ENCODE measurements at regions not wholly inside any gene's neighbourhood (a gene's known extent, or its start where the extent isn't known, plus 50 kb on each side); places are given as distances from the start of the nearest gene placed in this dataset.
"Not testable (repeated sequence)": the region's sequence is repeated elsewhere in the genome, so short reads cannot be mapped to it uniquely, and the experiment has no call there.

DNA sequence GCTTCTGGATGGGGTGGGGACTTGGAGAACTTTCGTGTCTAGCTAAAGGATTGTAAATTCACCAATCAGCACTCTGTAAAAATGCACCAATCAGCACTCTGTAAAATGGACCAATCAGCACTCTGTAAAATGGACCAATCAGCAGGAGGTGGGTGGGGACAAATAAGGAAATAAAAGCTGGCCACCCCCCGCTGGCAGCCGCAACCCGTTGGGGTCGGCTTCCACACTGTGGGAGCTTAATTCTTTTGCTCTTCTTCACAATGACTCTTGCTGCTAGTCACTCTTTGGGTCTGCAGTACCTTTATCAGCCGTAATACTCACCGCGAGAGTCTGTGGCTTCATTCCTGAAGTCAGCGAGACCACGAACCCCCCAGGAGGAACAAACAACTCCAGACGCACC lies 623.1 kb downstream of the DSC3 start:
- TF ChIP-seq, protein P1, sequence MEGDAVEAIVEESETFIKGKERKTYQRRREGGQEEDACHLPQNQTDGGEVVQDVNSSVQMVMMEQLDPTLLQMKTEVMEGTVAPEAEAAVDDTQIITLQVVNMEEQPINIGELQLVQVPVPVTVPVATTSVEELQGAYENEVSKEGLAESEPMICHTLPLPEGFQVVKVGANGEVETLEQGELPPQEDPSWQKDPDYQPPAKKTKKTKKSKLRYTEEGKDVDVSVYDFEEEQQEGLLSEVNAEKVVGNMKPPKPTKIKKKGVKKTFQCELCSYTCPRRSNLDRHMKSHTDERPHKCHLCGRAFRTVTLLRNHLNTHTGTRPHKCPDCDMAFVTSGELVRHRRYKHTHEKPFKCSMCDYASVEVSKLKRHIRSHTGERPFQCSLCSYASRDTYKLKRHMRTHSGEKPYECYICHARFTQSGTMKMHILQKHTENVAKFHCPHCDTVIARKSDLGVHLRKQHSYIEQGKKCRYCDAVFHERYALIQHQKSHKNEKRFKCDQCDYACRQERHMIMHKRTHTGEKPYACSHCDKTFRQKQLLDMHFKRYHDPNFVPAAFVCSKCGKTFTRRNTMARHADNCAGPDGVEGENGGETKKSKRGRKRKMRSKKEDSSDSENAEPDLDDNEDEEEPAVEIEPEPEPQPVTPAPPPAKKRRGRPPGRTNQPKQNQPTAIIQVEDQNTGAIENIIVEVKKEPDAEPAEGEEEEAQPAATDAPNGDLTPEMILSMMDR (IDR thresholded peaks at IDR 0.05): not testable (repeated sequence)
- TF ChIP-seq POLR2A (IDR thresholded peaks at IDR 0.05): not testable (repeated sequence)

Measured in lower leg skin (tissue), 3 donors.